Left lung (tissue), 4 donors: ENCODE measurements at regions not wholly inside any gene's neighbourhood (a gene's known extent, or its start where the extent isn't known, plus 50 kb on each side); places are given as distances from the start of the nearest gene placed in this dataset.

Experiments used
- ATAC-seq: fragments of 200-7000 bp; cut with Tn5 transposase; one replicate; pipeline ENCODE4 v1.9.1; 2020; ENCODE audit warnings: moderate library complexity
- DNase-seq, 4 donors: peaks; one replicate each; pipeline ENCODE4 v3.0.0-alpha.2; 2013 to 2020
- H3K27ac ChIP-seq, 2 donors: fragments of 200-600 bp; sonication (generic) in 1 of 2; one replicate each; pipeline versions ENCODE4 v1.5.0 to v1.8.0; 2020 to 2021
- H3K27me3 ChIP-seq, 2 donors: fragments of 200-600 bp; sonication (generic) in 1 of 2; one replicate each; pipeline versions ENCODE4 v1.5.0 to v1.8.0; 2020 to 2021
- H3K36me3 ChIP-seq, 2 donors: fragments of 200-600 bp; sonication (generic) in 1 of 2; one replicate each; pipeline versions ENCODE4 v1.5.0 to v1.8.0; 2020 to 2021
- H3K4me1 ChIP-seq, 2 donors: fragments of 200-600 bp; one replicate each; pipeline ENCODE4 v1.8.0; 2021
- H3K4me3 ChIP-seq, 2 donors: fragments of 200-600 bp; sonication (generic) in 1 of 2; one replicate each; pipeline versions ENCODE4 v1.5.0 to v1.8.0; 2020 to 2021; ENCODE audit warnings: mild to moderate bottlenecking in 1 of 2
- H3K9me3 ChIP-seq, 2 donors: fragments of 200-600 bp; sonication (generic) in 1 of 2; one replicate each; pipeline versions ENCODE4 v1.5.0 to v1.8.0; 2020 to 2021
- CTCF ChIP-seq, 2 donors: fragments of 200-600 bp; sonication (generic) in 1 of 2; IDR thresholded peaks; one replicate each; pipeline versions ENCODE4 v1.5.0 to v1.8.0; 2021; ENCODE audit warnings: antibody characterized with exemption in 2 of 2
- intact Hi-C, 2 donors: fragments of 100-400 bp; cut with DNase I; formaldehyde crosslinking; loops; one replicate each; pipeline versions ENCODE4 v1.11.2 to v1.14.2; 2022
- donor health status: DM: no; HTN: yes; CAD: no.
- donor health status: DM: no; HTN: no; CAD: no.

GRCh38 chrY:7805624-7806023, 894.1 kb upstream of the AMELY start:
- no peaks in the 10 kb centered on the region for H3K4me1 ChIP-seq
- TF ChIP-seq CTCF (IDR thresholded peaks at IDR 0.05) = no peak
- intact Hi-C loops = no loop called here
- no peak for ATAC-seq
- no peaks in the 10 kb centered on the region for H3K27me3 ChIP-seq
- peak overlapping the region in 1 of 2 donors; percentile 8 for H3K27ac ChIP-seq
- H3K9me3 ChIP-seq = no peaks in the 10 kb centered on the region
- H3K36me3 ChIP-seq = no peaks in the 10 kb centered on the region
- no peak for DNase-seq
- no peak overlapping the region for H3K4me3 ChIP-seq

- Histone ChIP-seq H3K36me3 (no peaks in the 10 kb centered on the region), H3K4me1 (no peaks in the 10 kb centered on the region), H3K27ac (no peak overlapping the region), H3K9me3 (no peaks in the 10 kb centered on the region), H3K4me3 (no peak overlapping the region), H3K27me3 (no peaks in the 10 kb centered on the region)
- TF ChIP-seq CTCF (IDR thresholded peaks at IDR 0.05) = no peak
- DNase-seq (no peak), ATAC-seq (no peak)
- intact Hi-C loops = no loop called here
Measured at GRCh38 chrY:7803737-7804136, 892.2 kb upstream of the AMELY start.

GRCh38 chrY:7796128-7796527, 884.6 kb upstream of the AMELY start:
- no peak for ATAC-seq
- no peak overlapping the region for H3K4me3 ChIP-seq
- H3K27me3 ChIP-seq = no peaks in the 10 kb centered on the region
- intact Hi-C loops = no loop called here
- TF ChIP-seq CTCF (IDR thresholded peaks at IDR 0.05) = no peak
- no peak for DNase-seq
- H3K36me3 ChIP-seq = no peaks in the 10 kb centered on the region
- H3K27ac ChIP-seq = no peak overlapping the region
- no peaks in the 10 kb centered on the region for H3K4me1 ChIP-seq
- no peaks in the 10 kb centered on the region for H3K9me3 ChIP-seq

- Histone ChIP-seq H3K36me3 (no peaks in the 10 kb centered on the region), H3K4me1 (no peaks in the 10 kb centered on the region), H3K27ac (no peak overlapping the region), H3K27me3 (no peaks in the 10 kb centered on the region), H3K9me3 (no peaks in the 10 kb centered on the region), H3K4me3 (no peak overlapping the region)
- DNase-seq (no peak), ATAC-seq (no peak)
- TF ChIP-seq CTCF (IDR thresholded peaks at IDR 0.05) = no peak
- intact Hi-C loops = no loop called here
Measured at GRCh38 chrY:7794441-7794840, 882.9 kb upstream of the AMELY start.

GRCh38 chrY:7793989-7794388, 882.4 kb upstream of the AMELY start:
- intact Hi-C loops = no loop called here
- Histone ChIP-seq H3K9me3 (no peaks in the 10 kb centered on the region), H3K36me3 (no peaks in the 10 kb centered on the region), H3K4me3 (no peak overlapping the region), H3K4me1 (no peaks in the 10 kb centered on the region), H3K27me3 (no peaks in the 10 kb centered on the region), H3K27ac (no peak overlapping the region)
- TF ChIP-seq CTCF (IDR thresholded peaks at IDR 0.05) = no peak
- DNase-seq (no peak), ATAC-seq (no peak)
